ENCODE measurements at regions not wholly inside any gene's neighbourhood (a gene's known extent, or its start where the extent isn't known, plus 50 kb on each side); places are given as distances from the start of the nearest gene placed in this dataset.

DNA sequence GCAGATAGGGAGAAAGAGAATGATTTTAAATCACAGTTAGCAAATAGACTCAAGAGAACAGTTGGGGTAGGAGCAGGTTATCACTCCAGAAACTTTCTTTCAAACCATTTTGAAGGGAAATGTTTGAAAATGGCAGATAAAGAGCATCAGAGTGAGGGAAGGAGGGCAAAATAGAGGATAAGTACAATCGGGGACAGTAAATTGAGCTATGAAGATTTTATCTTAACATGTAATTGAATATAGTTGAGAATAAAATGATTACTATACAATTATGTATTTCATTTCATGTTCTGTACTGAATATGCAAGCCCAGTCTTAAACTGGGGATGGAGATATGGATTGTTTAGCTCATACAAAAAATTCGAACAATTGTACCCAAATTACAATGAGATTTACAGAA lies 54.0 kb downstream of the MAP10 start:
- Histone ChIP-seq H3K27me3 (replicated peaks; ENCODE audit: insufficient read depth, low read depth, low read length, poor library complexity) (no peaks in the 10 kb centered on the region), H3K4me1 (ENCODE audit: insufficient read depth, low read length, poor library complexity, severe bottlenecking) (peaks cover 11% of the 10 kb centered on the region), H3K9me3 (ENCODE audit: low read depth, low read length, poor library complexity, severe bottlenecking) (no peaks in the 10 kb centered on the region), H3K36me3 (ENCODE audit: insufficient read depth, low read length, poor library complexity, severe bottlenecking) (no peaks in the 10 kb centered on the region), H3K4me3 (ENCODE audit: low read depth, low read length, poor library complexity, severe bottlenecking) (no peak overlapping the region), H3K27ac (ENCODE audit: low read depth, low read length, poor library complexity, severe bottlenecking) (no peak overlapping the region)
- CTCF ChIA-PET, result no interaction called here
- BruUV-seq (replicated peaks), result no TSS peak
- TF ChIP-seq, protein P1, sequence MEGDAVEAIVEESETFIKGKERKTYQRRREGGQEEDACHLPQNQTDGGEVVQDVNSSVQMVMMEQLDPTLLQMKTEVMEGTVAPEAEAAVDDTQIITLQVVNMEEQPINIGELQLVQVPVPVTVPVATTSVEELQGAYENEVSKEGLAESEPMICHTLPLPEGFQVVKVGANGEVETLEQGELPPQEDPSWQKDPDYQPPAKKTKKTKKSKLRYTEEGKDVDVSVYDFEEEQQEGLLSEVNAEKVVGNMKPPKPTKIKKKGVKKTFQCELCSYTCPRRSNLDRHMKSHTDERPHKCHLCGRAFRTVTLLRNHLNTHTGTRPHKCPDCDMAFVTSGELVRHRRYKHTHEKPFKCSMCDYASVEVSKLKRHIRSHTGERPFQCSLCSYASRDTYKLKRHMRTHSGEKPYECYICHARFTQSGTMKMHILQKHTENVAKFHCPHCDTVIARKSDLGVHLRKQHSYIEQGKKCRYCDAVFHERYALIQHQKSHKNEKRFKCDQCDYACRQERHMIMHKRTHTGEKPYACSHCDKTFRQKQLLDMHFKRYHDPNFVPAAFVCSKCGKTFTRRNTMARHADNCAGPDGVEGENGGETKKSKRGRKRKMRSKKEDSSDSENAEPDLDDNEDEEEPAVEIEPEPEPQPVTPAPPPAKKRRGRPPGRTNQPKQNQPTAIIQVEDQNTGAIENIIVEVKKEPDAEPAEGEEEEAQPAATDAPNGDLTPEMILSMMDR (conservative IDR thresholded peaks at IDR 0.05; ENCODE audit: low read depth, low read length), result no peak
- no peak for TF ChIP-seq EZH2 (IDR thresholded peaks at IDR 0.05; ENCODE audit: borderline replicate concordance, low read depth, low read length, poor library complexity, severe bottlenecking)
- POLR2A ChIA-PET (ENCODE audit: low non-redundant PET), result interaction anchor here (0.6 kb wide), 1 partner anchor 20 kb away, joined by 7 read pairs; no protein-coding TSS in a partner anchor
- DNase-seq (ENCODE audit: low spot score), result no peak
- intact Hi-C loops (cut with micrococcal nuclease; ENCODE audit: unreplicated experiment), result no loop called here

DNA sequence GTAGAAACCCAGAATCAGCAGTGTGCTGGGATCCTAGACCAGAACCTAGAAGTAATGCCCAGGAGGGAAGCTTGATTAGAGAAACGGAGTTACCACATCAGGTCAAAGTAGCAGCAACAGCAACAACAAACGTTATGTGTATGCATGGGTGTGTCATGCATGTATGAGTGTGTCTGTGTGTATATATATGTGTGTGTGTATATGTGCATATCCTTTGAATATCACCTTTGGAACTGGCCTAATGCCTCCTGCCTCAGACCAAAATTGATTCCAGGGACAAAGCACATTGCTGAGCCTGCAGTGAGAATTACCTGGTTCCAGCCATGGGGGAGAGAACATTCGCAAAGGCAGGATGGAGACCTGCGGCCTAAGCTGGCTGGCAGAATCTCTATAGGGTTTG lies 55.9 kb downstream of the MAP10 start:
- no peaks in the 10 kb centered on the region for H3K36me3 ChIP-seq (ENCODE audit: insufficient read depth, low read length, poor library complexity, severe bottlenecking)
- no TSS peak for BruUV-seq (replicated peaks)
- no peak overlapping the region for H3K27ac ChIP-seq (ENCODE audit: low read depth, low read length, poor library complexity, severe bottlenecking)
- ChIA-PET CTCF (interaction anchor here (0.6 kb wide), 1 partner anchor 18 kb away, joined by 5 read pairs; no protein-coding TSS in a partner anchor), POLR2A (ENCODE audit: low non-redundant PET) (no interaction called here)
- no peak overlapping the region for H3K4me3 ChIP-seq (ENCODE audit: low read depth, low read length, poor library complexity, severe bottlenecking)
- TF ChIP-seq, protein P1 (conservative IDR thresholded peaks at IDR 0.05; ENCODE audit: low read depth, low read length), result no peak
- intact Hi-C loops (cut with micrococcal nuclease; ENCODE audit: unreplicated experiment), result no loop called here
- H3K9me3 ChIP-seq (ENCODE audit: low read depth, low read length, poor library complexity, severe bottlenecking), result no peaks in the 10 kb centered on the region
- no peak for DNase-seq (ENCODE audit: low spot score)
- no peaks in the 10 kb centered on the region for H3K27me3 ChIP-seq (replicated peaks; ENCODE audit: insufficient read depth, low read depth, low read length, poor library complexity)
- peaks cover 2% of the 10 kb centered on the region for H3K4me1 ChIP-seq (ENCODE audit: insufficient read depth, low read length, poor library complexity, severe bottlenecking)

DNA sequence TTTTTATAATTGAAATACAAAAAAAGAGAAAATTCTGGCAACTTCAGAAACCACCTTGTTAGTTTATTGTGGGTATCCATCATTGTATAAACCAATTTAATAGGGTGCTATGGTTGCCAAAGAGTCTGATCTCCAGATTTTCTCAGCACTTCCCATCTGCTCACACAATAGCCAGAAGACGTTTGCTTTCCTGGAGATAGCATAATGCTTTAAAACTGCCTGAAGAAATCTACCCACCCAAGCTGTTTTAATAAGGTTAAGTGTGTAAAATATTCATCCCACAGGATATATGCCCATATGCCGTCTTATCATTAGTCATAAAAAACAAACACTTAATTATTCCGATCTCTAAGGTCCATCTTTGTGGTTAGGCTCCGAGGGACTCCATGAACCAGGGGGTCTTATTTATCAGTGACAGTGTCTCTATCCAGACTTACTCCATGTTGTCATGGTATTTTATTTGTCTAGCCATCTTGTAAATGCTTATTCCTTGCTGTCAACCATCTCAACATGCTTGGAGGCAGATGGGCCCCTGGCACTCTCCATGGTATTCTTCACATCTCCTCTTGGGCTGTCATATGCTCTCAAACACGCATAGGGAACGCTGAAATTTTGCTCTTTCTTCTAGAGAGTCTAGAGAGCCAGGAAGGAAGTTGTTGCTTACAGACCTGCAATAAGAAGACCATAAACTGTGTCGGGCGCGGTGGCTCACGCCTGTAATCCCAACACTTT lies 58.5 kb downstream of the MAP10 start:
- Histone ChIP-seq H3K4me3 (ENCODE audit: low read depth, low read length, poor library complexity, severe bottlenecking) (no peak overlapping the region), H3K27ac (ENCODE audit: low read depth, low read length, poor library complexity, severe bottlenecking) (no peak overlapping the region), H3K36me3 (ENCODE audit: insufficient read depth, low read length, poor library complexity, severe bottlenecking) (no peaks in the 10 kb centered on the region), H3K9me3 (ENCODE audit: low read depth, low read length, poor library complexity, severe bottlenecking) (no peaks in the 10 kb centered on the region), H3K4me1 (ENCODE audit: insufficient read depth, low read length, poor library complexity, severe bottlenecking) (no peaks in the 10 kb centered on the region), H3K27me3 (replicated peaks; ENCODE audit: insufficient read depth, low read depth, low read length, poor library complexity) (no peaks in the 10 kb centered on the region)
- ChIA-PET POLR2A (ENCODE audit: low non-redundant PET) (no interaction called here), CTCF (no interaction called here)
- no TSS peak for BruUV-seq (replicated peaks)
- DNase-seq (ENCODE audit: low spot score), result no peak
- no peak for TF ChIP-seq EZH2 (IDR thresholded peaks at IDR 0.05; ENCODE audit: borderline replicate concordance, low read depth, low read length, poor library complexity, severe bottlenecking)
- TF ChIP-seq, protein P1 (conservative IDR thresholded peaks at IDR 0.05; ENCODE audit: low read depth, low read length), result no peak
- intact Hi-C loops (cut with micrococcal nuclease; ENCODE audit: unreplicated experiment), result no loop called here

Measured in A673 (cell line).